Tongue (tissue), 1 donor: ENCODE measurements at regions not wholly inside any gene's neighbourhood (a gene's known extent, or its start where the extent isn't known, plus 50 kb on each side); places are given as distances from the start of the nearest gene placed in this dataset.
A peak's percentile ranks its signal among the peaks of the same experiment; 100 is the strongest.

Experiments used
- DNase-seq: peaks from one replicate; pipeline ENCODE4 v3.0.0-alpha.2; 2015

DNA sequence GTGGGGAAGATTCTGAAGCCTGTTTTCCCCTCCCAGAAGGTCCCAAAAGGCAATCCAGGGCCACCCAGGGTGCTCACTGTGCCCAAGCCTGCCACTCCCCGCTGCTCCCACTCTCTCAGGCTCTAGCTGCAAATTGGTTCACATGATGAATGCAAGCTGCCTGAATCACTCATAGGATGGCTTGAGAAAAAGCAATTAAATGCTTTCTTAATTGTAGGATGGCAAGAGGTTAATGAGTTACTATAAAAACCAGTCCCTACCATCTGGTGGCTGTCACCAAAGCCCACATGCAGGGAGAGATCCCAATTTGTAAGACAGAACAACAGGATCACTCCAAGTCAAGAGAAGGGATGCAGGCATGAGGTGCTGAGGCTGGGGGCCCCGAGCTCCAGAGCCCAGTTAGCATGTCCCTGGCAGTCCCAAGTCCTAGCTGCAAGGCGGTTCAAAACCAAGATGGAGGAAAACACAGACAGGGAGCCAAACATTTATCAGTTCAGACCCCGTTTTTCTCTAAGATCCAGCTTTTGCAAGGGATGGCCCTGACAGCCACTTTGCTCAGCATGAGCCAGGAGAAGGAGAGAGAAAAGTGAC, 207.1 kb downstream of the UACA start:
- DNase-seq = no peak

DNA sequence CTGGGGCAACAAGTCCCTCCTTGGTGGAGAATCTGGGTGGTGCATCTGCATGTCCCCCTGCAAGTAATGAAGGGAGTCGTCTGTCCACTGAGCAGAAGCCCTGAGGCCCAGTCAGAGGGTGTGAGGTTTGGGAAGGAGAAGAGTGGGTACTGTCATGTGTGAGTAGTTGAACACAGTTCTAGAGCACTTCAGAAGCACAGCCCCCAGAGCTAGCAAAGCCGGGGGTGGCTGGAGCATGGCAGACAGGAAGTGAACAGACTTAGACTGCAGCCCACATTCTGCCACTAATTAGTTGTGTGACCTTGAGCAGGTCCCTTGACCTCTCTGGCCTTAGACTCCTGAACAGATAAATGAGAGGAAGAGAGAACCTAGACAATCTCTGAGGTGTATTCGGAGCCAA, 207.6 kb downstream of the UACA start:
- no peak for DNase-seq

DNA sequence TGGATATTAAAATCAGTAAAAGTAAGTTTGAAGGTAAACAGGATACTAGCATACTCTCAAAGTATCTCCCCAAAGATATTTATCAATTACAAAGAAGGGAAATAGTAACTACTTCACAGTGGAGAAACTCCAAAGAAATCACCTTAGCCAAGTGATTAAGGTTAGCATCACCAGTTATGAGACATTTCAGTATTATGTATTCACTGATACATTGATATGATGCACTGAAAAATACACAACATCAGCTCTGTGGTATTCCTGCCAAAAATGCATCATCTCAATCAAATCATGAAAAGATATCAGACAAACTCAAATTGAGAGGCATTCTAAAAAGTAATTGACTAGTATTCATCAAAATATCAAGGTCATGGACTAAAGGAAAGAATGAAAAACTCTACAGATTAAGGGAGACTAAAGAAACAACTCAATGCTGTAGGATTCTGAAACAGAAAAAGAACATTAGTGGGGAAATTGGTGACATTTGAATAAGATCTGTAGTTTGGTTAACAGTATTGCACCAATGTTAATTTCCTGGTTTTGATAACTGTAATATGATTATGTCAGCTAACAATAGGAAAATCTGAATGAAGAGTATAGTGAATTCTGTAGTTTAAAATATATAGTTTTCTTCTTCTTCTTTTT, 215.4 kb downstream of the UACA start:
- DNase-seq = no peak

DNA sequence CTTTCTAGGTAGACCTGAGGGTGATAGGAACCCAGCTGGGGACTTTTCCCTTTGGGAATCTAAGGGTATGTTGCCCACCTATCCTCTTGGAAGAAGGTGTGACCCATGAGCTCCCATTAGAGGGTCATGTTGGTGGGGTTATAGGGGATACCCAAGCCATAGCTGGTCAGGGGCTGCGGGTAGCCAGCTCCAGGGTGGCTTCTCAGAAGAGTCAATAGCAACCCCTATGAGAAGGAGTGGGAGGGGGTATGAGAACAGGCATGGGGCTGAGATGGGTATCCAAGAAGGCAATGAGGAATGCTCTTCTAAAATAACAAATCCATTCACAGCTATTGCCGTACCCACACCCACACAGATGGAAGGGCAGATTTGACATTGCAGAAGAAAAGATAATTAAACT, 217.8 kb downstream of the UACA start:
- no peak for DNase-seq

DNA sequence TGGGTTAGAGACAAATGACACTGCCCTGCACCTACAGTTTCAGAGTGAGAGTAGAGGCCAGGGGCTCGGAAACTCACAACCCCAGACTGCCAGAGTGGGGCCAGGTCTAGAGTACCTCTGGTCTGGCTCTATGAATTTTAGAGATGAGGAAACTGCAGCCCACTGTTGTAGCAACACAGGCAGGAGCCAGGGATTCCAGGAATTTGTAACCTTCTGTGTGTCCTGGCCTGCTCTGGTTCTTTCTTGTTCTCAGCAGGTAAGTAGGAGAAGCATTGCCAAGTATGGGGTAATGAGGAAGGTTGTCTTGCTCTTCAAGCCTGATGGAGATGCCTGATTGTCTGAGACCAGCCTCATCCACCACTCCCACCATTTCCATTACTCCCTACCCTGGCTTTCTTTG, 221.8 kb downstream of the UACA start:
- no peak for DNase-seq

DNA sequence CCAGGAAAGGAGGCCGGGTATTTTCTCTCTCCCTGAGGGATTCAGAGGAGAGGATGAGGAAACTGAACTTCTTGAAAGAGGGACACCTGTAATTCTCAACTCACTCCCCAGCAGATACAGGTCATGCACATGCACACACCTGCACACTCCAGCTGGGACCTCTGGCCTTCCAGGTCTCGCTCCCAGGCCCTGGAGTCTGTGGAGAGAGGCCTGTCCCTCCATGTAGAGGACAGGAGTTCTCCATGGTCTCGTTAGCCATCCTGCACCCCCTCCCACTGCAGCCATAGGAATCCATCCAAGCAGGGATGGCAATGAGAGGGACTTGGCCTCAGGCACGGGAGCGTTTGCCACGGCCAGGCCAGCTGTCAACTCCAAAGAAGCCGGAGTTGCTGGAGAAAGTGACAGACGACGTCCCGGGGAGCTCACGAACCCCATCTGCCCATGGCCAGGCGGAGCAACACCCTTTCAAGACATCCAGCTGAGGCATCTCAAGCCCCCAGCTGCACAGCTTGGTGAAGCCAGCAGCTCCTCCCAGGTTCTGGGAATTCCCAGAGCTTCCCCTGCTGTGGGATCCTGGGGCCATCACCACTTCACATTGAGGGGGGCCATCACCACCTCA, 223.3 kb downstream of the UACA start:
- DNase-seq = peak; percentile 52

DNA sequence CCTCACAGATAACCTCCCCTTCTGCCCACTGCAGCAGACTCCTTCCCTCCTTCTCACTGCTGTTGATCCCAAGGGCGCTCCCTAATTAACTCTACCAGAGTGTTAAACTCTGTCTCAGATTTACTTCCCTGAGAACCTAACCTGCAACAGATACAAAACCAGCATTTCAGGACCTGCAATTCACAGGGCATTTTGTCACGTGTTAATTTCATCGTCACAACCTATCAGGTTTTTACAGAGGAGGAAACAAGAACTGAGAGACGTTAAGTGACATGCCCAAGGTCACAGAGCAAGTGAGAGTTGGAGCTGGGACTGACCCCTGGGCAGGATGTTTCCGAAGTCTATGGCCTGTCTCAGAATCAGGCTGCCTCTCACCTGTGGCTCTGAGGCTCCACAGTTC, 223.9 kb downstream of the UACA start:
- DNase-seq = no peak

DNA sequence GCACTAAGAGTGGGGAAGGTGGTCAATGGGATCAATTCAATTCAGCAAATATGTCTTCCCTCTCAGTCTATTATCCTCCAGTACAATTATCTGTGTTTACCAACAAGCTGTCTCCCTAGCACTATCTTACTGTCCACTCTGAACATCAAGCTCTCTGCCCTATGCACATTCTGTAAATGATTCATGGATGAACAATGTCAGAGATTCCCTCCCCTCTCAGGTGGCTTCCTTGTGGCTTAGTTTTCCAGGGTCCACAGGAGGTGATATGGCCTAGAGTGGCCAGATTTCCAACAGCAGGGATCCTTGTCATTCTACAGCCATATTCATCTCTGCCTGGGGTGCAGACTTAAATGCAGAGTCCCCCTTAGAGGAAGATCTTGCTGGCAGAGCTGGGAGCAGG, 225.1 kb downstream of the UACA start:
- DNase-seq = no peak

DNA sequence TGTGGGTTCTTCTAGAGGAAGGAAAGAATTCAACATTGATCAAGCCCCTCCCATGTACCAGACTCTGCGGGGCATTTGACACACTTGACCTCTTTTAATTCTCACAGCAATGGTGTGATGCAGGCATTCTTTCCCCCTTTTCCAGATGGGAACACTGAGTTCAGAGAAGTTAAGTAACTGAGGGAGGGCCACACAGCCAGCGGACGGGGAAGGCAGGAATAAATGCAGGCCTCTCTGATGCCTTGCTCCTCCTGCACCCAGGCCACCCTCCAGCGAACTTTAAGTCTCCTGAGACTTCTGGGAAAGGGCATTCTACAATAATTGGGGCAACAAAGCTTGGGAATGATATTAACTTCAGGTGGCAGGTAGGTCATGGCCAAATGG, 227.4 kb downstream of the UACA start:
- DNase-seq = no peak

DNA sequence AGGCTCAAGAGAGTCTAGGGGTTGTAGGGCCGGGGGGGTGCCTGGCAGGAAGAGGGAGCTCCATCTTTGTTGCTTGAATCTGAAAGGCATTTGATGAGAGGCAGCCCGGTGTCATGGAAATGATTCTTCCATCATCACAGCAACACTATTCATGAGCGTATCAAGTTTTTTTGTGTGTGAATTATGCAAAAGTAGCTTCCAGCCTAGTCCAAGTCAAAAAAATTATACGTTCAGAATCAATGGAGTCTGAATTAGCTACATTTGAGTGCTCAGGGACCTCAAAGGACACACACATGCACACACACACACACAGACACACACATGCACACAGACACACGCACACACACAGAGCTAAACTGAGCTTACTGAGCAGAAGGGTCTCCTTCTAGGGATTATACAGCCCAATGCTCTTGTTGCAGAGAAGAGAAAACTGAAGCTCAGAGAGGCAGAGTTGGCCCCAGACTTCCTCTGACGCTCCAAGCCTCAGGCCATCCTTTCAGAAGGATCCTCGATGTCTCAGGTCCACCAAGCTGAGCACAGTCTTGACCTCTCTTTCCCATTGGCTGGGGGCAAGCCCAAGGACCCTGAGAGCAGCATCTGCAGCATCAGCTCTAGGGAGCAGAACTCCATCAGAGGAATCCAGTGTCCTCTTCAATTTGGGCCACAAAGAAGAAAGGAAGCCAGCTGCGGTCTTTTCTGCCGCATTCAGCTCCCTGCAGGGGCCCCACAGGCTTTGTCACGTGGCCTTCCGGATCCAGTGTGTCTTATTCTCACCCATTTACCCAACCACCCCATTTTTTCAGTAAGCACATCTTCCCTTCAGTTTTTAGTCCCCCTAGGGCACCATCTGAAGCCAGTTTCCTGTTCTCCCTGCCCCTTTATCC, 228.0 kb downstream of the UACA start:
- no peak for DNase-seq

DNA sequence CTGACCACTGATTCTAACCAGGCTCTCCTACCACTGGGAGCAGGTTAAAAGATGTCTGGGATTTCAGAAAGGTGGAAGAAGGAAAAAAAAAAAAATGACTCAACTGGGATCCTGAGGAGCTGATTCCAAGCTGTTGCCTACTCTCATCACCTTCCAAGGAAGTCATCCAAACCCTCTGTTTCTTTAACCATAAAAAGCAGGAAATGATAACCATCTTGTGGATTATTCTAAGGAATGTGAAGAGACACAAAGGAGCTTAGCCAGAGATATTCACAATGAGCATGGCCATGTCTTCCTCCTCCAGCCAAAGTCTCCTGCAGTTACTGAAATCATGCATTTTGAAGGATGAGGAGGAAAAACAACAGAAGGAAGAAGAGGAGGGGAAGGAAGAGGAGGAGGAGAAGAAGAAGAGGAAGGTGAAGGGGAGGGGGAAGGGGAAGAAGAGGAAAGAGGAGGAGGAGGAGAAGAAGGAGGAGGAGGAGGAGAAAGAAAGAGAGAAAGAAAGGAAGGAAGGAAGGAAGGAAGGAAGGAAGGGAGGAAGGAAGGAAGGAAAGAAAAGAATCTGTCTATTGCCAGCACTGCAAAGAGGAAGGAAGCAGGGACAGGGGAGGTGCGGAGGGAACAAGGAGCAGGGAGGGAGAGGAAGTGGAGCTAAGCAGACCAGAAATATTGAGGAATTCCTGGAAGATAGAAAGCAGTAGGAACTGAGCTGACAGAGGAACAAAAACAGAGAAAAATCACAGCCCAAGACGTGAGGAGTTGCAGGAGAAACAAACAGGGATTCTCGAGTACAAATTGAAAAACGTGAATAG, 229.2 kb downstream of the UACA start:
- no peak for DNase-seq

DNA sequence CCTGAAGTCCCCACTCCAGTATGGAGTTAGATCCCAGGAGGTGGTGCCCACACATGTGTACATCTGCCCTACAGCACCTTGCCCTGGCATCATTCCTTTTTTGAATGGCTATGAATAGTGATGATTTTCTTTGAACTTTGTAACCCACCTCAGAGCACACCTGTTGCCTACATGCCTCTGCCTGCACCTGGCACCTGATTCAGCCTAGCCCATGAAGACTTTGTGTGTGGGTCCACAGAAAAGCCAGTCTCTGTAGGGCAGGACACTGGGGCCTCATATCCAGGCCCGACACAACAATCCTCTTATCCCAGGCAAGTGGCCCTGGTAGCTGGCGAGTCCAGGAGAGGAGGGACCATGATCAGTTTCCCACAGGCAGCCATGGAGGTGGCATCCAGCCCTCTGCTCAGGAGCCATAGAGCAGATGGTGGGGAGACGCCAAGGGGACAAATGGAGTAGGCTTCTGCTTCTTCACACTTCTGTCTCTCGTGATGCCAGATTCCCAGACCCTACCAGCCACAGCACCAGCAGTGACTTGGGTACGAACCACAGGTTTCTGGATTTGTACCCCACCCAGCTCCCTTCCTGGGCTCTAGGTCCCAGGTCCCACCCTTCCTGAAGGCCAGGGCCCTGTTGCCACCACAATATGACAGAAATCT, 230.7 kb downstream of the UACA start:
- no peak for DNase-seq

DNA sequence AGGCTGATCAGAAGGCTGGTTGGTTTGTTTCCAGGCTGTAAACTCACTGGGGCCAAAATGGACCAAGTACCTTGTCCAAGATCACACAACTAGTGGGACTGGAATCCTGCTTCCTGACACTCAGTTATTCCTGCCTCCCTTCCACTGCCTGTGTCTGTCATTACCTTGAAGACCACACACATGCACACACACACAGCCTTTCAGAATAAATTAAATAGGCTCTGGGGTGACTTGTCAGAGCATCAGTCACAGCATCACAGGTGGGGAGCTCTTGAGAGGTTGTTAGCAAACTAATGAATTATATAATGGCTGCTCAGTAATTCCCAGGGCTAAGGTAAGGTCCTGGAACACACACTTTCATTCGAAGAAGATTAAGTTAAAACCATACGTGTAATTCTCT, 231.8 kb downstream of the UACA start:
- DNase-seq = no peak

DNA sequence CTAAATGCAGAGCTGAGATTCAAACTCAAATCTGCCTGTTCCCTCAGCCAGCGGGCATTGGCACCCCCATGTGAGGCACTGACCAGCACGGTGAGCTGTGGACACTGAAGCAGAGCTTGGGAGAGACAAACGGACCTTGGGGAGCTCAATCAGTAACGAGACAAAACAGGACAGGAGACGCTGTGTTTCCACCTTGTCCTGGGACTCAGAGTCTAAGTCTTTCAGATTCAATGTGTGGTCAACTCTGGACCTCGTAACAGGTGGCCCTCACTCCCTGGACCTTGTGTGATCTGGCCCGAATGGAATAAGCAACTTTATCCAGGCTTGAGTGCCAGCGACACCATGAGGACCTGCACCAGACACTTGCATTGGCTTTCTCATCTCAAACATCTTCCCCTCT, 232.5 kb downstream of the UACA start:
- DNase-seq = no peak

DNA sequence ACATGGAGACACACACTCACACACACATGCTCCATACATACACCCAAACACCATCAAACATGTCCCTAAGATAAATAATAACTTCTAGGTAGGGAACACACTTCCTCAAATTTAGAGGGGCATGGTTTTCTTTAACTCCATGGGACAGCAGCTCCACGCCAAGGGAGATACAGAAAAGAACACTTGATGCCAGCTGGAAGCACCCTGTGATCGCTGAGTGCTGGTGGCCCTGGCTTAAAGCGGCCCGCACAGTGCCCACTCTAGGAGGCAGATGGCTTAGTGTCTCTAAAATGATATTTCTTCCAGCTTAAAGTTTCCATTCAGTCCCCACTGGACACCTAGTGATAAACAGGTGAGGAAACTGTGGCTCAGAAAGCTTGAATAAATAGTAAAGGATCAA, 232.9 kb downstream of the UACA start:
- DNase-seq = no peak

DNA sequence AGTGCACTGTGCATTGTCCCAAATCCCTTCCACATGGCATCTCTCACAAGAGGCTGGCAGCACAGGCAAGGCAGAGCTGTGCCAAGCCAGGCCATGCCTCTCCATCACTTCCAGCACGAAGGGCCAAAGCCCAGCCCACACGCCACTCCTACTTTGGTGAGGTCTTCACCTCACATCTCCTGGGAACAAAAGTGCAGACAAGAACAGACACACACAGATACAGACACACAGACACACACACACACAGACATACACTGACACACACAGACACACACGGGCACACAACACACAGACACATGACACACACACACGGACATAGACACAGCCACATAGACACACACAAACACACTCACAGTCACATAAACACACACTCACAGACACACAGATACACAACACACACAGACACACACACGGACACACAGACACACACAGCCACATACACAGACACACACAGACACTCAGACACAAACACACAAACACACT, 233.3 kb downstream of the UACA start:
- peak; percentile 61 for DNase-seq

DNA sequence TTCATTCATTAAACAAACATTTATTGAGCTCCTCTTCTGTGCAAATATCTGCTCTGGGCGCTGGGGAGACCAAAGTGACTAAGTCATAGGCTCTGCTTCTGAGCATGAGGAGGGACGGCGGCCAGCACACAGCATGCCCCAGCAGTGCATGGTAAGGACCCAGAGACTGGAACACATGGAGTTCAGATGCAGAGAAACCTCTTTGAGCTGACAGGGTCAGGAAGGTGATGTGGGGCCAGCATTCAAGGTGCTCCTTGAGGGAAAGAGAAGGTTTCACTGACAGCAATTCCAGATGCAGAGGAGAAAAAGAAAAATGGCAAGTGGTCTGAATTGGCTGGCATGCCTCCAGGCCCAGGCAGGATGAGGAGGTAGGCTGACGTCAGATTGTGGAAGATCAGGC, 234.5 kb downstream of the UACA start:
- DNase-seq = no peak

DNA sequence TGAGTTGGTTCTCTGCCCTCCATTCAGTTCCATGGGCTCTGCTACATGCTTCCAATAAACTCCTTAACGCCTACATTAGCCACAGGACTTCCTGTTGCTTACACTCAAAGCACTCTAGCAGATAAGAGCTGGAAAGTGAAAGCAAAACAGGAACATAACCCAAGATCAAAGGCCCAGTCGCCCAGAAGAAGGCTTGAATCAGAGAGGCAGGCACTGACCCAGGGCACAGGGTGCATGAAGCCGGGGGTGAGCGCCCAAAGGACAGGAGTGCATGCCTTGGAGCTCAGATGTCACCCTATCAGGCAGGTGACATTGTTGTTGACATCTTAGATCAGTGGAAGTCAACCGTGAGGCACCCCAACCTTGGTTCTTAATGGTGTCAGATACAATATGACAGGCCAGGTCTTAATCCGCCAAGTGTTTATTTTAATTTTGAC, 235.1 kb downstream of the UACA start:
- DNase-seq = no peak

DNA sequence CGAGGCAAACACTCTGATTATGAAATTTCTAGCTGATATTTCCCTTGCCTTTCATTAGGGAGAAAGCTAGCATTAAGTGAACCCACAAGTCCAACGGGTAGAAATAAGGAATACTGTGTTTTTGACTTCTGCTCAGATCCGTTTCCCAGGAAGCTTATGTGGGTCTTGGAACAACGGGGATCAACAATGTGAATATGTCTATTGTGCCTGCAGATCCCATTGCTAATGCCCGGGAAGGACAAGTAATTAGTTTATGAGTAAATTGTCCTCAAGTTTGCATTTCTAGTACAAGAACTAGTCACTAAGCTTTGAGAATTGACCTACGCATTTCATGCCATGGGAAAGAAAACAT, 236.4 kb downstream of the UACA start:
- DNase-seq = no peak

DNA sequence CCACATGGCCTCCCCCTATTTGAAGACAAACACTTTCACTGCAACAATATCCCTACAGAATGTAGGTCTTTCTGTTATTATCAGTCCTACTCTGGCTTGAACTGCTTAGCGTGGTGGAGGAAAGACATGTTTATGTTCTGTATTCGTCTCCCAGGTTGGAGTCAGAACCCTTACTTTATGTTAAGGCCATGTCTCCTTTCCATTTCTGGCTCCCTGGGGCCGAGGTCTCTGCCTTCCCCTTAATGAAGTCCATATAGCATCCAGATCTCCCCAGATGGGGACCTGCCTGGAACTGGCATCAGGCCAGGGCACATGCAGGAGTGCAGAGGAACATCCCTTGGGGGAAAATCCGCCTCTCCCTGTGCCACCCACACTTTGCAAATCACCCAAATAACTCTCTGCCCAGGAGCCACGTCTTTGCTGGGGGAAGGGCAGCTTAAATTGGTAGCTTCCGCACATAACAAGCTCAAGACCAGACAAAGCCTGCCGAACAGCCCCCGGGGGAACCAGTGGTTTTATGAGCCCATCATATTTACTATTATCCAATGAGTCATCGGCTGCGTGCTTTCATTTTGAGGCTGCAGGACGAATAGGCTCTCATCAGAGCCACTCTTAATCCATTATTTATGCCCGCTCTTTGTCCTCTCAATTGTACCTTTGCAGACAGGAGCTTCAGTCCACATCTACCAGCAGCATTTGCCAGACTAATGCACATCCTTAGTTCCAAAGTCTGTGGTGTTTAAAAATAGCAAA, 237.0 kb downstream of the UACA start:
- DNase-seq = peak; percentile 75

DNA sequence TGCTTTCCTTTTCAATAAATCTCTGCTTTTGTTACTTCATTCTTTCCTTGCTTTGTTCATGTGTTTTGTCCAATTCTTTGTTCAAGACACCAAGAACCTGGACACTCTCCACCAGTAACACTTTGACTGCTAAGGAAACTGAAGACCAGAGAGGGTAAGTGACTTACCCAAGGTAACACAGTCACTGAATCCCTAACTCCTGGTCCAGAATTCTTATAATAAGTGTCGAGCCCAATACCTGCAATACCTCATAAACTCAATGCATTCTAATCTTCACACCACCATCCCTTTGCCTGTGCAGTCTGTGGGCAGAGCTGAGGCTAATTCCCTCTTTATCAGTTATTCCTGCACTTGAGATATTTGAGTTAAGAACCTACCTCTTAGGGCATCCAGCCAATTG, 237.8 kb downstream of the UACA start:
- no peak for DNase-seq
